ENCODE measurements at regions not wholly inside any gene's neighbourhood (a gene's known extent, or its start where the extent isn't known, plus 50 kb on each side); places are given as distances from the start of the nearest gene placed in this dataset.

DNA sequence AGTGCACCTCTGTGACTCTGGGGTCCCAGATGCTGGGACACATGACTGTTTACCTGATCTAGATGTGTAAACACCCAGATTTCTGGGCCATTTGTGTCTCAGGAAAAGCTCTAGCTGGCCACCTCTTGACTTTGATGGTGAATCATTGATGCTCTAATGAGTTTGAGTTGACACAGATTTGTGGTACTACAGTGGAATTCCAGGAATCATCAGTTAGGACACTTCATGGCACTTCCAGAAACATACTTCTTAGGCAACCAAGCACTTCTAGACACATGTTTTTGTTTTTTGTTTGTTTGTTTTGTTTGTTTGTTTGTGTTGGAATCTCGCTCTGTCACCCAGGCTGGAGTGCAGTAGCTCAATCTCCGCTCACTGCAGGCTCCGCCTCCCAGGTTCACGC lies 302.2 kb upstream of the ZMIZ1 start:
- TF ChIP-seq, protein P1, sequence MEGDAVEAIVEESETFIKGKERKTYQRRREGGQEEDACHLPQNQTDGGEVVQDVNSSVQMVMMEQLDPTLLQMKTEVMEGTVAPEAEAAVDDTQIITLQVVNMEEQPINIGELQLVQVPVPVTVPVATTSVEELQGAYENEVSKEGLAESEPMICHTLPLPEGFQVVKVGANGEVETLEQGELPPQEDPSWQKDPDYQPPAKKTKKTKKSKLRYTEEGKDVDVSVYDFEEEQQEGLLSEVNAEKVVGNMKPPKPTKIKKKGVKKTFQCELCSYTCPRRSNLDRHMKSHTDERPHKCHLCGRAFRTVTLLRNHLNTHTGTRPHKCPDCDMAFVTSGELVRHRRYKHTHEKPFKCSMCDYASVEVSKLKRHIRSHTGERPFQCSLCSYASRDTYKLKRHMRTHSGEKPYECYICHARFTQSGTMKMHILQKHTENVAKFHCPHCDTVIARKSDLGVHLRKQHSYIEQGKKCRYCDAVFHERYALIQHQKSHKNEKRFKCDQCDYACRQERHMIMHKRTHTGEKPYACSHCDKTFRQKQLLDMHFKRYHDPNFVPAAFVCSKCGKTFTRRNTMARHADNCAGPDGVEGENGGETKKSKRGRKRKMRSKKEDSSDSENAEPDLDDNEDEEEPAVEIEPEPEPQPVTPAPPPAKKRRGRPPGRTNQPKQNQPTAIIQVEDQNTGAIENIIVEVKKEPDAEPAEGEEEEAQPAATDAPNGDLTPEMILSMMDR (IDR thresholded peaks at IDR 0.05; ENCODE audit: poor library complexity, severe bottlenecking), result no peak
- no peak overlapping the region for H3K4me3 ChIP-seq (ENCODE audit: severe bottlenecking)
- DNase-seq (ENCODE audit: low spot score) (no peak), ATAC-seq (ENCODE audit: low read depth) (no peak)
- no peaks in the 10 kb centered on the region for H3K27me3 ChIP-seq (ENCODE audit: insufficient read depth, poor library complexity, severe bottlenecking)
- H3K9me3 ChIP-seq (ENCODE audit: severe bottlenecking), result no peaks in the 10 kb centered on the region
- no peaks in the 10 kb centered on the region for H3K36me3 ChIP-seq (ENCODE audit: low read depth)
- no peak overlapping the region for H3K27ac ChIP-seq (ENCODE audit: poor library complexity, severe bottlenecking)
- H3K4me1 ChIP-seq (ENCODE audit: insufficient read depth, poor library complexity, severe bottlenecking), result no peaks in the 10 kb centered on the region

DNA sequence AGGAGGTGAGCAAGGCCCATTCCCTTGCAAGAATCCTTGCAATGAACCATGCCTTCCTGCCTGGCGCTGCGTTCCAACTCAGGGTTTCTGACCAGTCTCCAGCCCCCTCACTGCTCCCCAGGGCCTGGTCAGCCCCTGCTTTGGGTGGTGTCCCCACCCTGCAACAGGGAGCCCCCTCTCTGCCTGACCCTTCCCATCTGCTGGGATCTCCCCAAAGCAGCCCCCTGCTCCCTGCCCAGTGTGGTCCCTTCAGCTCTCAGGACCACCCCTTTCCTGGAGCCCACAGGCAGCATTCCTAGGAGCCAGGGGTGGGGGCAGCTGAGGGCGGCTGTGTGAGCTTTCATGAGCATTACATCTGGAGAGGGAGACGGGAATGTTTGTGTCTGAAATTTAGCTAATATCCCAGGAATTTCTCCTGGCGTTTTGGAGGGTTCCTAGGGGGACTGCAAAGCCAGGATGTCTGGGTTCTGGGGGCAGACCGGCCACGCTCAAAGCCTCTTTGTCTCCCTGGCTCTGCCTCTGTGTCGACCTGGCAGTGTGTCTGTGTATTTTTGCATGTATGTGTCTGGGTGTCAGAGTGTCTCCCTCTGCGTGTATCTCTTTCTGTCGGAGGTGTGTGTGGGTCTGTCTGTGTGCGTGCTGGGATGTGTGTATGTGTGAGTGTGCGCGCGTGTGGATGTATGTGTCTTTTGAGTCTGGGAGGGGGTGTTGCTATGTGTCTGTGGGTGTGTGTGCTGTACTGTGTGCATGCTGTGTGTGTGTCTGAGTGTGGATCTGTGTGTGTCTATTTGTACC lies 300.5 kb upstream of the ZMIZ1 start:
- no peaks in the 10 kb centered on the region for H3K36me3 ChIP-seq (ENCODE audit: low read depth)
- no peak for ATAC-seq (ENCODE audit: low read depth)

DNA sequence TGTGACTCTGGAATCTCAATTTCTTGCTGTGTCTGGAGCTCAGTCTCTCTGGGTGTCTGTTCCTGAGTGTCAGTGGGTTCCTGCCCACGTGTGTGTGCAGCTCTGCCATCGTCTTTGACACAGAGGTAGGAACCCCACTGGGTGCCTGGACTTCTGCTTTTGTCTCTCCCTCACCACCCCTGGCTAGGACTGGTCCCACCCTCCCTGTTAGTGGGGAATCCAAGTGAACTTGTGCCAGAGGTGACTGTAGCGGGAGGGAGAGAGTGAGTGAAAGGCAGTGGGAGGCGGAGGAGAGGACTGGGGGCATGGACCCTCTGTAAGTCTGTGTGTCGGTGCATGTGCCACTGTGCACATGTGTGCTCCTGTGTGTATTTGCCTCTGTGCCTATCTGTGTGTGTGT lies 299.9 kb upstream of the ZMIZ1 start:
- Histone ChIP-seq H3K27ac (ENCODE audit: poor library complexity, severe bottlenecking) (no peak overlapping the region), H3K4me1 (ENCODE audit: insufficient read depth, poor library complexity, severe bottlenecking) (no peaks in the 10 kb centered on the region), H3K4me3 (ENCODE audit: severe bottlenecking) (no peak overlapping the region), H3K27me3 (ENCODE audit: insufficient read depth, poor library complexity, severe bottlenecking) (no peaks in the 10 kb centered on the region), H3K9me3 (ENCODE audit: severe bottlenecking) (no peaks in the 10 kb centered on the region), H3K36me3 (ENCODE audit: low read depth) (no peaks in the 10 kb centered on the region)
- DNase-seq (ENCODE audit: low spot score), result no peak
- no peak for ATAC-seq (ENCODE audit: low read depth)
- TF ChIP-seq, protein P1 (IDR thresholded peaks at IDR 0.05; ENCODE audit: poor library complexity, severe bottlenecking), result no peak

More for the DNA sequence above, 300.5 kb upstream of the ZMIZ1 start:
- no peaks in the 10 kb centered on the region for H3K27me3 ChIP-seq (ENCODE audit: insufficient read depth, poor library complexity, severe bottlenecking)
- no peak for DNase-seq (ENCODE audit: low spot score)
- H3K27ac ChIP-seq (ENCODE audit: poor library complexity, severe bottlenecking), result no peak overlapping the region
- no peaks in the 10 kb centered on the region for H3K4me1 ChIP-seq (ENCODE audit: insufficient read depth, poor library complexity, severe bottlenecking)
- no peak overlapping the region for H3K4me3 ChIP-seq (ENCODE audit: severe bottlenecking)
- TF ChIP-seq, protein P1 (IDR thresholded peaks at IDR 0.05; ENCODE audit: poor library complexity, severe bottlenecking), result no peak
- no peaks in the 10 kb centered on the region for H3K9me3 ChIP-seq (ENCODE audit: severe bottlenecking)

DNA sequence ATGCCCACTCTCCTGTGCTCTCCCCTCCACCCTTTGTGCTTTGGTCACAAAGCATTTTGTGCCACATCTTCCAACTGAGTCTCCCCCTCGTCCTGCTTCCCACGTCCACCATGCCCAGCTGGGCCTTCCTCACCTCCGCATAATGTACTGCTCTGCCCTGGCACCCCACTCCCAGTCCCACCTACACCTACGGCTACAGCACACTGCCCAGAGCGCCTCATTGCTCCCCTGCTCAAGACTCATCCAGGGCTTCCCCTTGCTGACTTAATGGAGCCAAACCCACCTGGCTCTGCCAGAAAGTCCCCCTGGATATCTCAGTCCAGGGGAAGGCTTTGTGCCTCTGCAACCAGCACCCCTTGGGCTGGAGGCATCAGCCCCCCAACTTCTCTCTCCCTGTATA lies 299.2 kb upstream of the ZMIZ1 start:
- DNase-seq (ENCODE audit: low spot score) (no peak), ATAC-seq (ENCODE audit: low read depth) (no peak)
- TF ChIP-seq, protein P1 (IDR thresholded peaks at IDR 0.05; ENCODE audit: poor library complexity, severe bottlenecking), result no peak
- Histone ChIP-seq H3K4me1 (ENCODE audit: insufficient read depth, poor library complexity, severe bottlenecking) (no peaks in the 10 kb centered on the region), H3K27me3 (ENCODE audit: insufficient read depth, poor library complexity, severe bottlenecking) (no peaks in the 10 kb centered on the region), H3K27ac (ENCODE audit: poor library complexity, severe bottlenecking) (no peak overlapping the region), H3K4me3 (ENCODE audit: severe bottlenecking) (no peak overlapping the region), H3K36me3 (ENCODE audit: low read depth) (no peaks in the 10 kb centered on the region), H3K9me3 (ENCODE audit: severe bottlenecking) (no peaks in the 10 kb centered on the region)
